ENCODE measurements at regions not wholly inside any gene's neighbourhood (a gene's known extent, or its start where the extent isn't known, plus 50 kb on each side); places are given as distances from the start of the nearest gene placed in this dataset.
A peak's percentile ranks its signal among the peaks of the same experiment; 100 is the strongest.

- Histone ChIP-seq H3K27ac (ENCODE audit: extremely low read depth, low read depth, low read length) (no peak overlapping the region), H3K79me2 (ENCODE audit: control insufficient read depth, insufficient read depth, low read length) (no peaks in the 10 kb centered on the region), H3K9me1 (ENCODE audit: control insufficient read depth, insufficient read depth, low read length) (no peaks in the 10 kb centered on the region), H2AFZ (ENCODE audit: low read depth, low read length) (0 out of 2 replicates have a peak overlapping the region, but pooled peaks have one; percentile 0), H3K9me3 (replicated peaks; ENCODE audit: control insufficient read depth, insufficient read depth, low read depth, low read length) (no peaks in the 10 kb centered on the region), H3K4me1 (replicated peaks in 1 of 2; ENCODE audit: control insufficient read depth in 2 of 2, insufficient read depth in 2 of 2, low read length in 2 of 2) (peaks cover 0 to 2% of the 10 kb centered on the region in 2 experiments; a peak in 1 of 5 replicates), H3K4me3 (no peak overlapping the region), H3K9ac (ENCODE audit: insufficient read depth in 1 of 2, low read depth in 2 of 2, low read length in 2 of 2) (no peak overlapping the region), H3K4me2 (ENCODE audit: insufficient read depth, low read length) (no peak overlapping the region), H4K20me1 (replicated peaks; ENCODE audit: control insufficient read depth, insufficient read depth, low read length) (no peaks in the 10 kb centered on the region), H3K36me3 (ENCODE audit: control insufficient read depth, insufficient read depth, low read length) (no peaks in the 10 kb centered on the region), H3K27me3 (ENCODE audit: control insufficient read depth in 2 of 2, insufficient read depth in 2 of 2, low read length in 2 of 2) (no peaks in the 10 kb centered on the region)
- no TSS peak for BruUV-seq (replicated peaks)
- 62% methylated on average over 5 of the region's 5 CpGs for WGBS (ENCODE audit: insufficient coverage, low coverage, missing lambda C conversion rate)
- intact Hi-C loops (cut with micrococcal nuclease) = no loop called here
- ChIA-PET CTCF (ENCODE audit: low intra/inter-chr PET ratio) (no interaction called here), POLR2A (no interaction called here)
- peak in 3 of 4 experiments; percentile 7 to 23 (median 12) for DNase-seq (ENCODE audit: extremely low read depth in 1 of 4, low spot score in 3 of 4)
- FAIRE-seq = no peak
- TF ChIP-seq PML (IDR thresholded peaks at IDR 0.05; ENCODE audit: low read length) (no peak), ZFPM2 (CRISPR knock-in tag; IDR thresholded peaks at IDR 0.05) (no peak), HDAC8 (tag; IDR thresholded peaks at IDR 0.05) (no peak), ZKSCAN8 (CRISPR knock-in tag; IDR thresholded peaks at IDR 0.05) (no peak)
- ATAC-seq = 0 out of 3 replicates have a peak, but pooled peaks have one; percentile 35
- in situ Hi-C loops (cut with MboI) = no loop called here
These were observed 325.4 kb downstream of the ZFHX3 start for GRCh38 chr16:72722552-72722951.

GRCh38 chr16:72721981-72722380 lies 325.9 kb downstream of the ZFHX3 start:
- WGBS (ENCODE audit: insufficient coverage, low coverage, missing lambda C conversion rate) = 6% methylated on average over 4 of the region's 4 CpGs
- H3K9me3 ChIP-seq (replicated peaks; ENCODE audit: control insufficient read depth, insufficient read depth, low read depth, low read length) = no peaks in the 10 kb centered on the region
- TF ChIP-seq NR2F6 (CRISPR knock-in tag; IDR thresholded peaks at IDR 0.05) = no peak
- TF ChIP-seq POLR2B (IDR thresholded peaks at IDR 0.05; ENCODE audit: low read depth, partially characterized antibody) = no peak
- no peak for TF ChIP-seq STAT6 (CRISPR knock-in tag; IDR thresholded peaks at IDR 0.05)
- TF ChIP-seq KAT7 (CRISPR knock-in tag; IDR thresholded peaks at IDR 0.05; ENCODE audit: borderline replicate concordance) = no peak
- TF ChIP-seq POLR3A (IDR thresholded peaks at IDR 0.05; ENCODE audit: borderline replicate concordance, extremely low read depth, insufficient read depth, insufficient read length) = no peak
- TF ChIP-seq EZH2 (IDR thresholded peaks at IDR 0.05; ENCODE audit: borderline replicate concordance, low read depth, low read length) = no peak
- TF ChIP-seq POLR2A (conservative IDR thresholded peaks at IDR 0.05) = no peak
- TF ChIP-seq MAZ (CRISPR knock-in tag; conservative IDR thresholded peaks at IDR 0.05 in 1 of 2, IDR thresholded peaks at IDR 0.05 in 1 of 2) = no peak
- TF ChIP-seq ELF2 (CRISPR knock-in tag; IDR thresholded peaks at IDR 0.05) = no peak
- no peak for TF ChIP-seq PTRF (tag; IDR thresholded peaks at IDR 0.05)
- TF ChIP-seq POU5F1 (IDR thresholded peaks at IDR 0.05; ENCODE audit: borderline replicate concordance, low read depth, low read length, partially characterized antibody) = no peak
- TF ChIP-seq MXI1 (IDR thresholded peaks at IDR 0.05; ENCODE audit: low read depth, low read length) = no peak
- no peak for TF ChIP-seq PPARD (CRISPR knock-in tag; IDR thresholded peaks at IDR 0.05)
- no peaks in the 10 kb centered on the region for H3K79me2 ChIP-seq (ENCODE audit: control insufficient read depth, insufficient read depth, low read length)
- CTCF ChIA-PET (ENCODE audit: low intra/inter-chr PET ratio) = no interaction called here
- H3K27ac ChIP-seq (ENCODE audit: extremely low read depth, low read depth, low read length) = no peak overlapping the region
- FAIRE-seq = peak; percentile 23
- H3K4me1 ChIP-seq (replicated peaks in 1 of 2; ENCODE audit: control insufficient read depth in 2 of 2, insufficient read depth in 2 of 2, low read length in 2 of 2) = peaks cover 0 to 2% of the 10 kb centered on the region in 2 experiments; a peak in 1 of 5 replicates
- no peaks in the 10 kb centered on the region for H4K20me1 ChIP-seq (replicated peaks; ENCODE audit: control insufficient read depth, insufficient read depth, low read length)
- H3K4me3 ChIP-seq = no peak overlapping the region
- no peak overlapping the region for H3K4me2 ChIP-seq (ENCODE audit: insufficient read depth, low read length)
- no peaks in the 10 kb centered on the region for H3K9me1 ChIP-seq (ENCODE audit: control insufficient read depth, insufficient read depth, low read length)
- no peaks in the 10 kb centered on the region for H3K36me3 ChIP-seq (ENCODE audit: control insufficient read depth, insufficient read depth, low read length)
- in situ Hi-C loops (cut with MboI) (no loop called here), intact Hi-C loops (cut with micrococcal nuclease) (no loop called here)
- no peaks in the 10 kb centered on the region for H3K27me3 ChIP-seq (ENCODE audit: control insufficient read depth in 2 of 2, insufficient read depth in 2 of 2, low read length in 2 of 2)
- peak; percentile 63 for ATAC-seq
- POLR2A ChIA-PET = no interaction called here
- no TSS peak for BruUV-seq (replicated peaks)
- DNase-seq (ENCODE audit: extremely low read depth in 1 of 4, low spot score in 3 of 4) = peak in 3 of 4 experiments; percentile 9 to 22 (median 17)
- no peak overlapping the region for H2AFZ ChIP-seq (ENCODE audit: low read depth, low read length)
- H3K9ac ChIP-seq (ENCODE audit: insufficient read depth in 1 of 2, low read depth in 2 of 2, low read length in 2 of 2) = no peak overlapping the region

All from K562 (cell line).